ENCODE measurements at regions not wholly inside any gene's neighbourhood (a gene's known extent, or its start where the extent isn't known, plus 50 kb on each side); places are given as distances from the start of the nearest gene placed in this dataset.

GRCh38 chr4:65102419-65102818, 567.9 kb downstream of the EPHA5 start:
- DNase-seq = no peak

GRCh38 chr4:65096630-65097029, 573.7 kb downstream of the EPHA5 start:
- no peak for DNase-seq

GRCh38 chr4:65089666-65090065, 580.6 kb downstream of the EPHA5 start:
- DNase-seq = no peak

GRCh38 chr4:65083076-65083475, 587.2 kb downstream of the EPHA5 start:
- DNase-seq = no peak

GRCh38 chr4:65071564-65071963, 598.7 kb downstream of the EPHA5 start:
- DNase-seq = no peak

GRCh38 chr4:65069177-65069576, 601.1 kb downstream of the EPHA5 start:
- DNase-seq = no peak

- no peak for DNase-seq
Observed at GRCh38 chr4:65066106-65066505, 604.2 kb downstream of the EPHA5 start.

GRCh38 chr4:65063601-65064000, 606.7 kb downstream of the EPHA5 start:
- DNase-seq = no peak

- no peak for DNase-seq
Observed at GRCh38 chr4:65050786-65051185, 619.5 kb downstream of the EPHA5 start.

GRCh38 chr4:65046192-65047133, 623.8 kb downstream of the EPHA5 start:
- DNase-seq = no peak

- no peak for DNase-seq
Observed at GRCh38 chr4:65033899-65034298, 624.6 kb upstream of the TECRL start.

- no peak for DNase-seq
Observed at GRCh38 chr4:65028592-65028991, 619.3 kb upstream of the TECRL start.

GRCh38 chr4:65023883-65024670, 614.8 kb upstream of the TECRL start:
- no peak for DNase-seq

GRCh38 chr4:65023081-65023480, 613.8 kb upstream of the TECRL start:
- no peak for DNase-seq

GRCh38 chr4:65021737-65022136, 612.5 kb upstream of the TECRL start:
- no peak for DNase-seq

GRCh38 chr4:65021149-65021548, 611.9 kb upstream of the TECRL start:
- no peak for DNase-seq

- no peak for DNase-seq
Observed at GRCh38 chr4:65019775-65020174, 610.5 kb upstream of the TECRL start.

- DNase-seq = no peak
Observed at GRCh38 chr4:65018313-65018712, 609.1 kb upstream of the TECRL start.

- DNase-seq = no peak
Observed at GRCh38 chr4:65014078-65014477, 604.8 kb upstream of the TECRL start.

- DNase-seq = no peak
Observed at GRCh38 chr4:65007841-65008439, 598.7 kb upstream of the TECRL start.

GRCh38 chr4:64975177-64975576, 565.9 kb upstream of the TECRL start:
- DNase-seq = no peak

GRCh38 chr4:64969081-64969480, 559.8 kb upstream of the TECRL start:
- DNase-seq = no peak

- no peak for DNase-seq
Observed at GRCh38 chr4:64967286-64967685, 558.0 kb upstream of the TECRL start.

- no peak for DNase-seq
Observed at GRCh38 chr4:64960516-64960915, 551.3 kb upstream of the TECRL start.

All from stimulated activated CD4-positive, alpha-beta T cell treated with anti-CD3 and anti-CD28 coated beads, Interleukin-4, amount 100 ng/mL, for 24 hours (primary cell).